Dermis blood vessel endothelial cell (primary cell): ENCODE measurements at regions not wholly inside any gene's neighbourhood (a gene's known extent, or its start where the extent isn't known, plus 50 kb on each side); places are given as distances from the start of the nearest gene placed in this dataset.

Experiments
- DNase-seq: peaks from one replicate; pipeline ENCODE4 v3.0.0; 2010

DNA sequence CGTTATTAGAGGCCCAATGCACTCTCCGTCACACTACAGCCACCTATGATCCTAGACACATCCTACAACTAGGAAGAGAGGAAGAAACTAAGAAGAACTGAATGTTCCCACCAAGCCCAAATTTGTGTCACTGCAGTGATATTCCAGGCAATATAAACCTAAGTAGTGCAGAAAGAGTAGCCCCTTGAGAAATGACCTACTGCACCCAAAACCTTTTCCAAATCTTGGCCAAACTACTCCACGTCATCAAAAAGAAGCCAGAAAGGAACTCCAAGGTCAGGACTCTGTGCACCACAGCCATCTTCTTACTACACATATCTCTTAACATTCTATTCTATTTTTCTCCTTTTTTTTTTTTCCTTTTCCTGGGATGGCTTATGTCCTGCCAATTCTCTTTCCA is 60.2 kb downstream of the ADAMTS1 start:
- no peak for DNase-seq

DNA sequence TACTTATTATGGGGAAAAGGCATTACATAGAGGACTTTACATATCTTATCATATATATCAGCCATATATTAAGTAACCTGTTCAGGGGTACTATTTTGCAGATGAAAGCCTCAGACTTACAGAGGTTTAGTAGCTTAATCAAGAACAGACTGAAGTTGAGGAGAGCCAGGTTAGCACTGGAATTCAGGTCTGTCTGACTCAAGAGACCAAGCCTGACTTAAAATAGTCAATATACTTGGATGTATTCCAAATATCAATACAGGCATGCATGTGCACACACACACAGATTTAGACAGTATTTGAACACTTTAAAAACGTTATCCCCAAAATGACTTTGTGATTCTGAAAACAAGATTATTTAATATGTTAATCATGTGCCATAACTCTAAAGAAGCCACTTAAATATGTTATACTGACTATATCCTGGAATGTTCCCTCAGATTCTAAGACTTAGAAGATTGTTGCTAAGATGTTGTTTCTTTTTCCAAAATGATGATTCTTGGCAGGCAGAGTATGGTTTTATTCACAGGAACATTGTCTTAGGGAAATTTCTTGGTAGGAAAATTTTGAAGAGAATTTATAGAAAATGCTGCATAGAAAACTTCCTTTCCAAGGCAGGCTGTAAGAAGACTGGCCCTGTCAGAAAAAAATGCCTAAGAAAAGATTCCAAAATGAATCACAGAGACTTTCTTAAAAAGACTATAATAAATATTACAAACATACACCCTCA is 61.6 kb downstream of the ADAMTS1 start:
- no peak for DNase-seq

- no peak for DNase-seq
These were observed 62.5 kb downstream of the ADAMTS1 start for GRCh38 chr21:26782747-26783146.

- no peak for DNase-seq
These were observed 62.9 kb downstream of the ADAMTS1 start for GRCh38 chr21:26782331-26782730.

- no peak for DNase-seq
These were observed 63.9 kb downstream of the ADAMTS1 start for GRCh38 chr21:26781331-26781730.

- DNase-seq = no peak
These were observed 68.0 kb downstream of the ADAMTS1 start for GRCh38 chr21:26777166-26777565.

- no peak for DNase-seq
These were observed 68.7 kb downstream of the ADAMTS1 start for GRCh38 chr21:26776310-26777021.

GRCh38 chr21:26773058-26773457 is 72.2 kb downstream of the ADAMTS1 start:
- no peak for DNase-seq

DNA sequence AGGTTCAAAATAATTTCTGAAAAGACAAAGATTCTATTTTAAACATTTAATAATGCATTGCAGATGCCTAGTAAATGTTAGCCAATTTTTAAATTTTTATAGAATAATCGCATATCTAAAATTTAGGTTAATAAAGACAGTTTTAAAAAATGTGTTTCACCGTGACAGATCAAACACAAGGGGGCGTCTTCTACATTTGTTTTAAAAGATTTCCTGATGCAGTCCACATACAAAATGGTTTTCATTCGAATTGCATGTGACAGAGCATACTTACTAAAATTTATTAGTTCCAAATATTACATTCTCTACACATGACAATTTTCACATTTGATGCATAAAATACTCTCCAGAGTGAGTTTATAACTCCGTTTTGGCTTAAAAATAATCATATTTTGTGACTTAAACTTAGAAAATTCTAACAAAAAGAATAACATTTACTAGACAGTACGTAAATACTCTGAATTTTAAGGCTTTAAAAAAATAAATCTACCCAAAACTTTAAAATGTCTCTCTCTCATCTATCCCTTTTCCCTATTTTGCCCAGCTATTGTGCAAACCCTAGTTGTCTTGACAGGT is 75.5 kb downstream of the ADAMTS1 start:
- peak; percentile 61 for DNase-seq

- no peak for DNase-seq
These were observed 78.3 kb downstream of the ADAMTS1 start for GRCh38 chr21:26766826-26767325.

- DNase-seq = no peak
These were observed 83.9 kb downstream of the ADAMTS1 start for GRCh38 chr21:26761174-26761915.

DNA sequence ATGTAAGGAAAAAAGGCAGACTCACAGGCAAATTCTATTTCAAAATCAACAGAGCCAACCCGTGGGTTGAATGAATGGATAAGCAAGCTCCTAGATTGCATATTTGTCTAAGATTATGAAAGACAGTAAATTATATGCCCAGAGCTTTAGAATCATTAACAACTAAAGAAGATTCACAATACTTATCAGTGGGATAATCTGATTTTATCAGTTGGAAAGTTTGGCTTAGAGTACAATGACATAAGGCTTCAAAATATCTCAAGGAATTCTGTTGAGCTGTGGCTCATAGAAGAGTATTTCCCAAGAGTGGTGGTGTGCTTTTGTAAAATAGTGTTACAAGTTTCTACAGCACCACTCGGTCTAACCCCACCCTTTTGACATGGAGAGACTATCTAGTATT is 85.5 kb downstream of the ADAMTS1 start:
- DNase-seq = no peak

GRCh38 chr21:26758083-26758880 is 86.9 kb downstream of the ADAMTS1 start:
- DNase-seq = no peak

GRCh38 chr21:26756491-26757159 is 88.6 kb downstream of the ADAMTS1 start:
- no peak for DNase-seq

- no peak for DNase-seq
These were observed 90.4 kb downstream of the ADAMTS1 start for GRCh38 chr21:26754853-26755252.

GRCh38 chr21:26753822-26754221 is 91.4 kb downstream of the ADAMTS1 start:
- no peak for DNase-seq

DNA sequence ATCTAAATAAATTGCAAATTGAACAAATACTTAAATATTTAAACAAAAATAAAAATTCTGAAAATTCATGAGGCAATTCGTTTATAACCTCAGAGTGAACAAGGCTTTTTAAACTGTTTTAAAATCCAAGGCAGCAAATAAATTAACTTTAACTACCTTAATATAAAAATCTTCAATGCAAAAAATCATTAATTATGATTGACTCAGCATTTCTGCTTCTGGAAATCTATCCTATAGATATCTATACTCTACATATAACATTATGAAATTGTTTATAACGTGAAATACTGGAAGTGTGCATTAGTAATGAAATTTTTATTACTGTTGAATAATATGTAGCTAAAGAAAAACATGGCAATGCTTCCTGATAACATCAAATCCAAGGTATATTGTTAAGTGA is 92.4 kb downstream of the ADAMTS1 start:
- DNase-seq = no peak

DNA sequence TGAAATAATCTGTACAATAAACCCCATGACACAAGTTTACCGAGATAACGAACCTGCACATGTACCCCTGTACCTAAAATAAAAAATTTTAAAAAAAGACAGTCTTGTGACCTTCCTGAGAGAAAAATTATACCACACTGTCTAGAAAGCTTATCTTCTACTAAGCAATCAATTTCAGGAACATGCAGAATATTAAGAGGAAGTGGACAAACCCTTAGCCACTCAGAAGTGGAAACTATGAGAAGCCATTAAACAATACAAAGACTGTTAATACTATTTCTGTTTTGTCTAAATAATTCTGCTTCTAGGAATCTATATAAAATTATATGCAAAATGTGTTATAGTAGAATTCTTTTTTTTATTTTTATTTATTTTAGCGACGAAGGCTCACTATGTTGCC is 93.9 kb downstream of the ADAMTS1 start:
- no peak for DNase-seq

GRCh38 chr21:26748066-26748465 is 97.1 kb downstream of the ADAMTS1 start:
- DNase-seq = no peak

DNA sequence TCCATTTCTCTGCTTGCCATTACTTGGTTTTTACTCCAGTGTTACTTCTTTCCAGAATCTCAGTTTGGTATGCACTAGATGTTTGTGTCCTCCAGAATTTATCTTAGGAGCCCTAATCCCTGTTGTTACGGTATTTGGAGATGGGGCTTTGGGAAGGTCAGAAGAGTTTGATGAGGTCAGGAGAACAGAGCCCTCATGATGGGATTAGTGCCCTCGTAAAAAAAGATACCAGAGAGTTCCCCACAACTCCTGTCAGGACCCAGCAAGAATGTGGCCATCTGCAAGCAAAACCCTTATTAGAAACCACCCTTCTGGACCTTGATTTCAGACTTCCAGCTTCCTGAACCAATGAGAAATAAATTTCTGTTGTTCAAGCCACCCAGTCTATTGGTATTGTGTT is 98.0 kb downstream of the ADAMTS1 start:
- DNase-seq = no peak

DNA sequence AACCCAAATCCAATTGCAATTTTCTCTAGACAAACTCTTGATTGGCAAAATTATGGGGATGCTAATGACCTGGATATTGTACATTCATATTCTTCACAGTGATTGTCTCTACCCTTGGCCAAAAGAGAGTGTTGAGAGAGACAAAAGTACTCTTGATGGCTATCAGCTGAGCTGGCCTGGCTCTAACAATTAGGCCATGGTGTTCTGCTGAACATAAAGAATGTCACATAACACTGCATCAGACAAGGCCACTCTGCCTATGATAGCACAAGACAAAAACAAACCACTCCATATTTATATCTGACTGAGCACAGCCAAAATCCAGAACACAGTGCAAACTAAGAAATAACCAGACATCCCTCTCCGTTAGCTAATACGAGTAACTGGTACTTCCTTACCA is 101.7 kb downstream of the ADAMTS1 start:
- DNase-seq = no peak

GRCh38 chr21:26739189-26739588 is 106.0 kb downstream of the ADAMTS1 start:
- DNase-seq = no peak
